IPS DF 4.7 (cell line): ENCODE measurements at regions not wholly inside any gene's neighbourhood (a gene's known extent, or its start where the extent isn't known, plus 50 kb on each side); places are given as distances from the start of the nearest gene placed in this dataset.
A peak's percentile ranks its signal among the peaks of the same experiment; 100 is the strongest.

Experiments
- DNase-seq: peaks from one replicate; pipeline ENCODE4 v3.0.0-alpha.2; 2013; ENCODE audit warnings: low spot score; ENCODE audit errors: extremely low read depth

- DNase-seq, result no peak
Observed at GRCh38 chr20:39878320-39878719, 810.7 kb downstream of the MAFB start.

- DNase-seq, result no peak
Observed at GRCh38 chr20:39877788-39878187, 811.2 kb downstream of the MAFB start.

- no peak for DNase-seq
Observed at GRCh38 chr20:39876976-39877635, 811.9 kb downstream of the MAFB start.

- no peak for DNase-seq
Observed at GRCh38 chr20:39875492-39876110, 813.4 kb downstream of the MAFB start.

- DNase-seq, result peak; percentile 85
Observed at GRCh38 chr20:39874049-39874893, 814.8 kb downstream of the MAFB start.

GRCh38 chr20:39873286-39873685 lies 815.8 kb downstream of the MAFB start:
- no peak for DNase-seq

- no peak for DNase-seq
Observed at GRCh38 chr20:39871013-39871412, 818.0 kb downstream of the MAFB start.

GRCh38 chr20:39865446-39865845 lies 823.6 kb downstream of the MAFB start:
- DNase-seq, result no peak

- DNase-seq, result no peak
Observed at GRCh38 chr20:39862470-39862891, 826.6 kb downstream of the MAFB start.

GRCh38 chr20:39861381-39861780 lies 827.7 kb downstream of the MAFB start:
- no peak for DNase-seq

- DNase-seq, result no peak
Observed at GRCh38 chr20:39857835-39858234, 831.2 kb downstream of the MAFB start.

GRCh38 chr20:39857187-39857586 lies 831.8 kb downstream of the MAFB start:
- DNase-seq, result no peak

GRCh38 chr20:39855799-39856198 lies 833.2 kb downstream of the MAFB start:
- DNase-seq, result no peak

GRCh38 chr20:39855056-39855455 lies 834.0 kb downstream of the MAFB start:
- no peak for DNase-seq

- no peak for DNase-seq
Observed at GRCh38 chr20:39853636-39854035, 835.4 kb downstream of the MAFB start.

GRCh38 chr20:39853050-39853449 lies 836.0 kb downstream of the MAFB start:
- DNase-seq, result no peak

GRCh38 chr20:39851459-39851858 lies 837.6 kb downstream of the MAFB start:
- DNase-seq, result no peak

GRCh38 chr20:39850821-39851330 lies 838.2 kb downstream of the MAFB start:
- DNase-seq, result no peak

GRCh38 chr20:39850246-39850645 lies 838.8 kb downstream of the MAFB start:
- DNase-seq, result no peak

GRCh38 chr20:39849664-39850063 lies 839.4 kb downstream of the MAFB start:
- DNase-seq, result no peak

GRCh38 chr20:39849171-39849570 lies 839.9 kb downstream of the MAFB start:
- no peak for DNase-seq
